GM19324 (cell line): ENCODE measurements at regions not wholly inside any gene's neighbourhood (a gene's known extent, or its start where the extent isn't known, plus 50 kb on each side); places are given as distances from the start of the nearest gene placed in this dataset.
A peak's percentile ranks its signal among the peaks of the same experiment; 100 is the strongest.

ENCODE experiments used
- ATAC-seq: cut with Tn5 transposase; IDR thresholded peaks from one replicate; pipeline ENCODE4 v1.9.1; 2021; ENCODE audit warnings: mild to moderate bottlenecking, moderate library complexity; ENCODE audit not compliant: unreplicated experiment, low FRiP score

GRCh38 chr15:91515188-91515754, 338.2 kb upstream of the SLCO3A1 start:
- peak; percentile 48 for ATAC-seq

GRCh38 chr15:91516866-91517265, 336.6 kb upstream of the SLCO3A1 start:
- no peak for ATAC-seq

- ATAC-seq, result no peak
Measured at GRCh38 chr15:91517491-91518200, 335.9 kb upstream of the SLCO3A1 start.

GRCh38 chr15:91520850-91521249, 332.7 kb upstream of the SLCO3A1 start:
- ATAC-seq, result no peak

GRCh38 chr15:91521548-91521947, 332.0 kb upstream of the SLCO3A1 start:
- ATAC-seq, result no peak

- ATAC-seq, result no peak
Measured at GRCh38 chr15:91521996-91522395, 331.5 kb upstream of the SLCO3A1 start.

GRCh38 chr15:91522605-91523332, 330.7 kb upstream of the SLCO3A1 start:
- ATAC-seq, result no peak

- no peak for ATAC-seq
Measured at GRCh38 chr15:91523596-91523995, 329.9 kb upstream of the SLCO3A1 start.

GRCh38 chr15:91524534-91524933, 329.0 kb upstream of the SLCO3A1 start:
- no peak for ATAC-seq

GRCh38 chr15:91525751-91526150, 327.8 kb upstream of the SLCO3A1 start:
- ATAC-seq, result no peak

GRCh38 chr15:91526424-91526823, 327.1 kb upstream of the SLCO3A1 start:
- ATAC-seq, result no peak

GRCh38 chr15:91528801-91529200, 324.7 kb upstream of the SLCO3A1 start:
- no peak for ATAC-seq

GRCh38 chr15:91529534-91529933, 324.0 kb upstream of the SLCO3A1 start:
- no peak for ATAC-seq

GRCh38 chr15:91530279-91530678, 323.2 kb upstream of the SLCO3A1 start:
- no peak for ATAC-seq

GRCh38 chr15:91530956-91531582, 322.4 kb upstream of the SLCO3A1 start:
- no peak for ATAC-seq

- no peak for ATAC-seq
Measured at GRCh38 chr15:91534235-91534634, 319.3 kb upstream of the SLCO3A1 start.

- ATAC-seq, result no peak
Measured at GRCh38 chr15:91534976-91535375, 318.5 kb upstream of the SLCO3A1 start.

- ATAC-seq, result no peak
Measured at GRCh38 chr15:91535856-91536500, 317.5 kb upstream of the SLCO3A1 start.

GRCh38 chr15:91537856-91538255, 315.7 kb upstream of the SLCO3A1 start:
- no peak for ATAC-seq

- ATAC-seq, result no peak
Measured at GRCh38 chr15:91538782-91539181, 314.7 kb upstream of the SLCO3A1 start.

GRCh38 chr15:91541286-91541685, 312.2 kb upstream of the SLCO3A1 start:
- ATAC-seq, result no peak
